GM12874 (cell line): ENCODE measurements at regions not wholly inside any gene's neighbourhood (a gene's known extent, or its start where the extent isn't known, plus 50 kb on each side); places are given as distances from the start of the nearest gene placed in this dataset.

Experiments used
- CTCF ChIP-seq: IDR thresholded peaks from 2 replicates; pipeline ENCODE4 v1.5.1; 2011; ENCODE audit warnings: low read depth, mild to moderate bottlenecking, control low read depth, low read length, moderate library complexity; ENCODE audit not compliant: insufficient read depth

DNA sequence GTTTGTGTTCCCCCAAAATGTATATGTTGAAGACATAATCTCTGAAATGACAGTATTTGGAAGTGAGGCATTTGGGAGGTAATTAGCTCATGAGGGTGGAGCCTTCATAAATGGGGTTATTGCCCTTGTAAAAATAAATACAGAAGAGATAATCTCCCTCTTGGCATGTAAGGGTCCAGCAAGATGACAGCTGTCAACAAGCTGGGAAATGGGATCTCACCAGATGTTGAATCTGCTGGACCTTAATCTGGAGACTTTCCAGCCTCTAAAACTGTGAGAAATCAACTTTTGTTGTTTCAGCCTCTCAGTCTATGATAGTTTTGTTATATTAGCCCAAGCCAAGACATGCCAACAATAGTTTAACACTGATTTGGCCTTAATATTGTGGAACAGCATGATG lies 438.2 kb upstream of the PCDH7 start:
- no peak for TF ChIP-seq CTCF

DNA sequence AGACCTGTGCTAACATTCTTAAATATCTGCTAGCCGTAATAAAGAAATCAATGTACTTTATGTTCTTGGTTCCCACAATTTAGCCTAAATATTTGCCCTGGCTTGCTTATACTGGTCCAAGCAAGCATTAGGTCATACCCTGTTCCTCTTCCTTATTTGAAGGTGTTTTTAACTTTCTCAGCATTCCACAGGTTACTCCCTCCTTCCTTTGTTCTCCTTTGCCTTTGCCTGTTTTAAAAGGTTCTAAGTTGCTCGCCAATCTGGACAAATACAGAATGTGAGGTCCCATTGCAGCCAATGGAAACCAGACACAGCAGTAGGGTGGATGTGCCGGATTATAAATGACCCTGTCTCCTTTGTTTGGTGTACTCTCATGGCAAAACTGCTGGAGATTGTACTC lies 436.8 kb upstream of the PCDH7 start:
- no peak for TF ChIP-seq CTCF

- no peak for TF ChIP-seq CTCF
Measured at GRCh38 chr4:30294295-30294694, 425.9 kb upstream of the PCDH7 start.

DNA sequence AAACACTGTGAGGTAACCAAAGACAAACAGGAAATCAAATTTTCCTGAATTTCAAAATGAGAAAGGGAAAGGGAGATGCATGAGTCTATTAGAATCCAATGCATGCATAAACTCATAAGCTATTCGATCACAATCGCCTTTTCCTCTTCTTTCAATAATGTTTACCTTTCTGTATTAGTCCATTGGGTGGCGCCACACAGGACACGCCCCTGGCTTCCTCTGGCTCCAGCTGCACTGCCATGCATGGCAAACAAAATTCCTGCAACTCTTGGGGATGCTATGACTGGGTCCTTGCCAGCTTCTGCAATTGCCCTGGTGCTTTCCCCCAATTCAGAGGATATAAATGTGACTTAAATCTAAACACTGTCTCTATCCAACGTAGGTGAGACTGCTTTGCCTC lies 424.5 kb upstream of the PCDH7 start:
- no peak for TF ChIP-seq CTCF

DNA sequence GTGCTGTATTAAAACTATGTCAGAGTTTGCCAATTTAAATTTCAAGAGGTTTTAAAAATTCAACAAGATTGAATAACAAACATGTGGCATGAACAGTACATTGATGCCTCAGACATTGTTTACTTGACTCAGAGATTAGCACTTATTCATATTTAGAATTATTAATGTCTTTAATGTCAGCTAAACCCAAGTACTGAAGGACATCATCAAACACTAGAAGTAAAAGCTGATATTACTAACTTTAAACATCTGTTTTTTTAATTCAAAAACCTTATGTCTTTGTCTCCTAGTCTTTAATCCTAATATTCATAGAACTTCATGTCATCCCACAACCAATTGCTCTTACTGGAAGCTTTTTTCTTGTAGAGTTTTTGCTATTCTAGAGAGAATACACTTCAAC lies 406.2 kb upstream of the PCDH7 start:
- TF ChIP-seq CTCF = no peak

DNA sequence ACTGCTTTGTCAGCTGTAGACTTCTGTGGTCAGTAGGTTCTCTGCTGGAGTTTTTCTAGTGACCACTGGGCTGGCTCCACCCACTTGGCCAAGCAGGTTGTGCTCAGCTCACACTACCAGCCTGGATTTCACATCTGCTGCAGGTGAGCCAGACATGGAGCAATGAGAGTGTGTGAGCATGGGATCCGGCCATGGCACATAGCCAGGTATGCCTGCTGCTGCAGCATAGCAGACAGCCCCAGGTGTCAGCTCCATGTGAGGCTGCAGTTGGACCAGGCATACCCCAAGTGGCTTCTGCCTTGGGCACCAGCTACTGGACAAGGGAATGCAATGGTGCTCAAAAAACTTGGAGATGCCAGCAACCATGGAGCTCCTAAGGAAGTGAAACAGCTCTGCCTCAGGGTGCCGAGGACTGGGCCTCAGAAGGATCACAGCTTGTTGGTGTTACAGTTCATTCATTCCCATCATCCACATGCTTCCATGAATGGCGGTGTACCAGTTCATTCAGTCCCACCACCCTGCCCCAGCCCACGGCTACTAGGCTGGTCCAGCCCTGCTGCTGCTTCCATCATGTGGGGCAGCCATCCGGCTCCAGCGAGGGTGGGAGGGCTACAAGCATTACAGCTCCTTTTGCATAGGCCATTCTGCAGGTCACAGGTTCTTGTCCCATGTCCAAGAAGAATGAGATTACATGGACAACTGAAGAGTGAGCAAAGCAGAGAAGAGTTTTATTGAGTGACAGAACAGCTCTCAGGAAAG lies 389.1 kb upstream of the PCDH7 start:
- TF ChIP-seq CTCF = no peak

DNA sequence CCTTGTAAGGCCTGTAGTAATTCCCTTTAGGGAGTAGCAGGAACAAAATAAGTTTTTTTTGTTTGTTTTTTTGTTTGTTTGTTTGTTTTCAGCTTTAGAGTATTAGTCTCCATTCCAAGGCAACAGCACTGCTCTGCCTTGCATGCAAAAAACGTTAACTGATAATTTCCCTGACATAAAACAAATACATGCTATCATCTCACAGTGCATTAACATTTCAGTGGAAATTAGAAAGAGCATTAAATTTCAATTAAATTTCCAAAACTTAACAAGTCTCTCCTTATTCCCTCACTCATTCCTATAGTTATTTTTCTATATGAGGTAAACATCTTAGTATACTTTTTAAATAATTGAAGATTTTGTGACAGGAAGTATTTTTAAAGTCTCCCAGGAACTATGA lies 378.4 kb upstream of the PCDH7 start:
- no peak for TF ChIP-seq CTCF
